Dendritic cell treated with granulocyte-macrophage colony-stimulating factor and Interleukin-4, amounts not matched to agents 40 ng/mL and 50 ng/mL, for 4 days (primary cell): ENCODE measurements at regions not wholly inside any gene's neighbourhood (a gene's known extent, or its start where the extent isn't known, plus 50 kb on each side); places are given as distances from the start of the nearest gene placed in this dataset.

Source experiments
- H3K27ac Mint-ChIP-seq: one replicate; pipeline ENCODE4 v1.8.0; 2022; ENCODE audit warnings: mild to moderate bottlenecking, mixed read lengths
- H3K27me3 Mint-ChIP-seq: one replicate; pipeline ENCODE4 v1.8.0; 2022; ENCODE audit warnings: mild to moderate bottlenecking, mixed read lengths
- H3K36me3 Mint-ChIP-seq: one replicate; pipeline ENCODE4 v1.8.0; 2022; ENCODE audit warnings: low read depth, mixed read lengths
- H3K4me1 Mint-ChIP-seq: one replicate; pipeline ENCODE4 v1.8.0; 2022; ENCODE audit warnings: low read depth, mixed read lengths
- H3K4me3 Mint-ChIP-seq: one replicate; pipeline ENCODE4 v1.8.0; 2022; ENCODE audit warnings: mild to moderate bottlenecking, moderate library complexity, mixed read lengths
- H3K9me3 Mint-ChIP-seq: one replicate; pipeline ENCODE4 v1.8.0; 2022; ENCODE audit warnings: mixed read lengths
- intact Hi-C: fragments of 100-400 bp; cut with micrococcal nuclease; formaldehyde crosslinking; loops from one replicate; pipeline ENCODE4 v1.15.0; 2022

GRCh38 chr20:52404671-52405070, 213.1 kb upstream of the ZFP64 start:
- Mint-ChIP-seq H3K4me3 (no peak overlapping the region), H3K27ac (no peak overlapping the region), H3K36me3 (no peaks in the 10 kb centered on the region), H3K4me1 (peaks cover 37% of the 10 kb centered on the region), H3K27me3 (peaks cover 8% of the 10 kb centered on the region), H3K9me3 (peaks cover 9% of the 10 kb centered on the region)
- intact Hi-C loops: no loop called here

- H3K9me3 Mint-ChIP-seq: peaks cover 9% of the 10 kb centered on the region
- intact Hi-C loops: no loop called here
These were observed 211.4 kb upstream of the ZFP64 start for GRCh38 chr20:52402950-52403349.

GRCh38 chr20:52402514-52402913, 210.9 kb upstream of the ZFP64 start:
- no peak overlapping the region for H3K27ac Mint-ChIP-seq
- H3K4me1 Mint-ChIP-seq: peaks cover 38% of the 10 kb centered on the region
- peaks cover 11% of the 10 kb centered on the region for H3K27me3 Mint-ChIP-seq
- H3K9me3 Mint-ChIP-seq: peaks cover 9% of the 10 kb centered on the region
- intact Hi-C loops: no loop called here
- H3K36me3 Mint-ChIP-seq: no peaks in the 10 kb centered on the region
- no peak overlapping the region for H3K4me3 Mint-ChIP-seq

More at GRCh38 chr20:52402950-52403349, 211.4 kb upstream of the ZFP64 start:
- H3K27ac Mint-ChIP-seq: no peak overlapping the region
- no peak overlapping the region for H3K4me3 Mint-ChIP-seq
- peaks cover 9% of the 10 kb centered on the region for H3K27me3 Mint-ChIP-seq
- H3K36me3 Mint-ChIP-seq: no peaks in the 10 kb centered on the region
- peaks cover 41% of the 10 kb centered on the region for H3K4me1 Mint-ChIP-seq

GRCh38 chr20:52401431-52401830, 209.9 kb upstream of the ZFP64 start:
- Mint-ChIP-seq H3K4me3 (no peak overlapping the region), H3K4me1 (peaks cover 27% of the 10 kb centered on the region), H3K36me3 (no peaks in the 10 kb centered on the region), H3K27me3 (peaks cover 11% of the 10 kb centered on the region), H3K27ac (no peak overlapping the region), H3K9me3 (no peaks in the 10 kb centered on the region)
- intact Hi-C loops: no loop called here

GRCh38 chr20:52399352-52399751, 207.8 kb upstream of the ZFP64 start:
- H3K36me3 Mint-ChIP-seq: no peaks in the 10 kb centered on the region
- H3K9me3 Mint-ChIP-seq: no peaks in the 10 kb centered on the region
- H3K27ac Mint-ChIP-seq: no peak overlapping the region
- H3K27me3 Mint-ChIP-seq: peaks cover 13% of the 10 kb centered on the region
- intact Hi-C loops: no loop called here
- no peak overlapping the region for H3K4me3 Mint-ChIP-seq
- H3K4me1 Mint-ChIP-seq: peaks cover 11% of the 10 kb centered on the region

GRCh38 chr20:52389606-52390005, 198.0 kb upstream of the ZFP64 start:
- intact Hi-C loops: no loop called here
- Mint-ChIP-seq H3K4me3 (no peak overlapping the region), H3K36me3 (no peaks in the 10 kb centered on the region), H3K4me1 (no peaks in the 10 kb centered on the region), H3K27ac (no peak overlapping the region), H3K9me3 (no peaks in the 10 kb centered on the region), H3K27me3 (peaks cover 6% of the 10 kb centered on the region)

GRCh38 chr20:52383995-52384621, 192.5 kb upstream of the ZFP64 start:
- Mint-ChIP-seq H3K27me3 (peaks cover 7% of the 10 kb centered on the region), H3K36me3 (no peaks in the 10 kb centered on the region), H3K27ac (no peak overlapping the region), H3K9me3 (peaks cover 8% of the 10 kb centered on the region), H3K4me3 (no peak overlapping the region), H3K4me1 (no peaks in the 10 kb centered on the region)
- intact Hi-C loops: no loop called here

GRCh38 chr20:52382933-52383332, 191.4 kb upstream of the ZFP64 start:
- Mint-ChIP-seq H3K4me1 (no peaks in the 10 kb centered on the region), H3K4me3 (no peak overlapping the region), H3K27me3 (peaks cover 7% of the 10 kb centered on the region), H3K27ac (no peak overlapping the region), H3K9me3 (peaks cover 8% of the 10 kb centered on the region), H3K36me3 (no peaks in the 10 kb centered on the region)
- intact Hi-C loops: no loop called here

- H3K27me3 Mint-ChIP-seq: peaks cover 4% of the 10 kb centered on the region
- no peaks in the 10 kb centered on the region for H3K36me3 Mint-ChIP-seq
- H3K9me3 Mint-ChIP-seq: peaks cover 8% of the 10 kb centered on the region
- H3K4me1 Mint-ChIP-seq: no peaks in the 10 kb centered on the region
- intact Hi-C loops: loop anchor here (1.0 to 5.0 kb wide), 3 partner anchors 67 to 253 kb away; no protein-coding TSS in a partner anchor
- H3K4me3 Mint-ChIP-seq: no peak overlapping the region
- H3K27ac Mint-ChIP-seq: no peak overlapping the region
These were observed 188.3 kb upstream of the ZFP64 start for GRCh38 chr20:52379723-52380336.

GRCh38 chr20:52372169-52372568, 180.6 kb upstream of the ZFP64 start:
- H3K4me1 Mint-ChIP-seq: no peaks in the 10 kb centered on the region
- no peaks in the 10 kb centered on the region for H3K27me3 Mint-ChIP-seq
- H3K36me3 Mint-ChIP-seq: no peaks in the 10 kb centered on the region
- intact Hi-C loops: no loop called here
- H3K4me3 Mint-ChIP-seq: no peak overlapping the region
- H3K9me3 Mint-ChIP-seq: no peaks in the 10 kb centered on the region
- no peak overlapping the region for H3K27ac Mint-ChIP-seq

- H3K27ac Mint-ChIP-seq: no peak overlapping the region
- no peaks in the 10 kb centered on the region for H3K4me1 Mint-ChIP-seq
- H3K36me3 Mint-ChIP-seq: no peaks in the 10 kb centered on the region
- H3K27me3 Mint-ChIP-seq: no peaks in the 10 kb centered on the region
- H3K9me3 Mint-ChIP-seq: no peaks in the 10 kb centered on the region
- no peak overlapping the region for H3K4me3 Mint-ChIP-seq
- intact Hi-C loops: no loop called here
These were observed 174.1 kb upstream of the ZFP64 start for GRCh38 chr20:52365688-52366087.

GRCh38 chr20:52364405-52364804, 172.8 kb upstream of the ZFP64 start:
- Mint-ChIP-seq H3K9me3 (no peaks in the 10 kb centered on the region), H3K36me3 (no peaks in the 10 kb centered on the region), H3K27me3 (peaks cover 2% of the 10 kb centered on the region), H3K4me3 (no peak overlapping the region), H3K4me1 (no peaks in the 10 kb centered on the region), H3K27ac (no peak overlapping the region)
- intact Hi-C loops: no loop called here

- H3K9me3 Mint-ChIP-seq: no peaks in the 10 kb centered on the region
- H3K4me1 Mint-ChIP-seq: no peaks in the 10 kb centered on the region
- peaks cover 2% of the 10 kb centered on the region for H3K27me3 Mint-ChIP-seq
- H3K27ac Mint-ChIP-seq: no peak overlapping the region
- H3K36me3 Mint-ChIP-seq: no peaks in the 10 kb centered on the region
- intact Hi-C loops: no loop called here
- no peak overlapping the region for H3K4me3 Mint-ChIP-seq
These were observed 170.1 kb upstream of the ZFP64 start for GRCh38 chr20:52361650-52362049.

GRCh38 chr20:52349806-52350205, 158.2 kb upstream of the ZFP64 start:
- Mint-ChIP-seq H3K4me1 (no peaks in the 10 kb centered on the region), H3K36me3 (no peaks in the 10 kb centered on the region), H3K4me3 (no peak overlapping the region), H3K9me3 (no peaks in the 10 kb centered on the region), H3K27me3 (no peaks in the 10 kb centered on the region), H3K27ac (no peak overlapping the region)
- intact Hi-C loops: no loop called here

GRCh38 chr20:52348434-52348833, 156.9 kb upstream of the ZFP64 start:
- Mint-ChIP-seq H3K4me1 (no peaks in the 10 kb centered on the region), H3K9me3 (no peaks in the 10 kb centered on the region), H3K27ac (no peak overlapping the region), H3K36me3 (no peaks in the 10 kb centered on the region), H3K27me3 (no peaks in the 10 kb centered on the region), H3K4me3 (no peak overlapping the region)
- intact Hi-C loops: no loop called here
